Testis (tissue), 2 donors: ENCODE measurements at regions not wholly inside any gene's neighbourhood (a gene's known extent, or its start where the extent isn't known, plus 50 kb on each side); places are given as distances from the start of the nearest gene placed in this dataset.

ENCODE experiments used
- CTCF ChIP-seq, 3 experiments: fragments of 450-650 bp in 2 of 3; fragments of 200-600 bp in 1 of 3; sonication (generic) in 1 of 3; IDR thresholded peaks; one replicate each; pipeline ENCODE4 v1.5.1; 2016 to 2019; ENCODE audit warnings: antibody characterized with exemption in 3 of 3, mild to moderate bottlenecking in 2 of 3, moderate library complexity in 1 of 3
- POLR2A ChIP-seq: fragments of 450-650 bp; IDR thresholded peaks from one replicate; pipeline ENCODE4 v1.6.1; 2017; ENCODE audit warnings: antibody characterized with exemption, mild to moderate bottlenecking, moderate library complexity

GRCh38 chr2:228257379-228257778 is 75.9 kb upstream of the SPHKAP start:
- TF ChIP-seq CTCF (IDR thresholded peaks at IDR 0.05) (no peak), POLR2A (no peak)
